Loucy (cell line): ENCODE measurements at regions not wholly inside any gene's neighbourhood (a gene's known extent, or its start where the extent isn't known, plus 50 kb on each side); places are given as distances from the start of the nearest gene placed in this dataset.

ENCODE experiments used
- H2AFZ ChIP-seq: fragments of 200-600 bp; sonication (generic); 2 replicates; pipeline ENCODE4 v1.6.0; 2016; ENCODE audit warnings: antibody characterized with exemption, mild to moderate bottlenecking, low read length, moderate library complexity
- H3F3A ChIP-seq: fragments of 200-600 bp; 2 replicates; pipeline ENCODE4 v1.6.0; 2016; ENCODE audit warnings: antibody characterized with exemption, low read depth, mild to moderate bottlenecking
- H3K27me3 ChIP-seq: fragments of 200-600 bp; sonication (generic); 2 replicates; pipeline ENCODE4 v1.6.1; 2014; ENCODE audit warnings: low read length, mild to moderate bottlenecking; ENCODE audit not compliant: insufficient read depth, poor library complexity, severe bottlenecking
- H3K36me3 ChIP-seq: fragments of 200-600 bp; sonication (generic); 2 replicates; pipeline ENCODE4 v1.6.1; 2016; ENCODE audit warnings: low read length; ENCODE audit not compliant: insufficient read depth
- H3K4me1 ChIP-seq: fragments of 200-600 bp; sonication (generic); 2 replicates; pipeline ENCODE4 v1.5.1; 2014; ENCODE audit warnings: low read length, mild to moderate bottlenecking; ENCODE audit not compliant: insufficient read depth, poor library complexity, severe bottlenecking
- H3K4me2 ChIP-seq: fragments of 200-600 bp; sonication (generic); 2 replicates; pipeline ENCODE4 v1.6.0; 2014; ENCODE audit warnings: antibody characterized with exemption, low read length, low read depth, mild to moderate bottlenecking; ENCODE audit not compliant: poor library complexity, severe bottlenecking
- H3K4me3 ChIP-seq: fragments of 200-600 bp; sonication (generic); 2 replicates; pipeline ENCODE4 v1.5.1; 2014; ENCODE audit warnings: low read length, mild to moderate bottlenecking, mixed read lengths; ENCODE audit not compliant: poor library complexity, severe bottlenecking
- H3K79me2 ChIP-seq: fragments of 200-600 bp; sonication (generic); 2 replicates; pipeline ENCODE4 v1.6.1; 2014; ENCODE audit warnings: low read length; ENCODE audit not compliant: insufficient read depth
- H3K9ac ChIP-seq: fragments of 200-600 bp; sonication (generic); 2 replicates; pipeline ENCODE4 v1.6.0; 2014; ENCODE audit warnings: mild to moderate bottlenecking, low read depth, low read length, moderate library complexity; ENCODE audit not compliant: poor library complexity, severe bottlenecking
- H3K9me2 ChIP-seq: fragments of 200-600 bp; sonication (generic); replicated peaks from 2 replicates; pipeline ENCODE4 v1.6.1; 2016; ENCODE audit warnings: low read depth, low read length, mixed read lengths
- H3K9me3 ChIP-seq: fragments of 200-600 bp; sonication (generic); 2 replicates; pipeline ENCODE4 v1.6.1; 2014; ENCODE audit warnings: mild to moderate bottlenecking, antibody characterized with exemption, low read length, low read depth; ENCODE audit not compliant: insufficient read depth
- H4K20me1 ChIP-seq: fragments of 200-600 bp; sonication (generic); 2 replicates; pipeline ENCODE4 v1.6.0; 2014; ENCODE audit warnings: antibody characterized with exemption, low read length, mild to moderate bottlenecking; ENCODE audit not compliant: insufficient read depth, poor library complexity, severe bottlenecking
- EZH2phosphoT487 ChIP-seq: fragments of 200-600 bp; IDR thresholded peaks from 2 replicates; pipeline ENCODE4 v1.6.1; 2018; ENCODE audit warnings: antibody characterized with exemption, mild to moderate bottlenecking, moderate library complexity, borderline replicate concordance
- TF ChIP-seq, protein P1 (sequence below): fragments of 200-600 bp; sonication (generic); conservative IDR thresholded peaks from 2 replicates; pipeline ENCODE4 v1.5.1; 2014; ENCODE audit warnings: mild to moderate bottlenecking, antibody characterized with exemption, low read length

DNA sequence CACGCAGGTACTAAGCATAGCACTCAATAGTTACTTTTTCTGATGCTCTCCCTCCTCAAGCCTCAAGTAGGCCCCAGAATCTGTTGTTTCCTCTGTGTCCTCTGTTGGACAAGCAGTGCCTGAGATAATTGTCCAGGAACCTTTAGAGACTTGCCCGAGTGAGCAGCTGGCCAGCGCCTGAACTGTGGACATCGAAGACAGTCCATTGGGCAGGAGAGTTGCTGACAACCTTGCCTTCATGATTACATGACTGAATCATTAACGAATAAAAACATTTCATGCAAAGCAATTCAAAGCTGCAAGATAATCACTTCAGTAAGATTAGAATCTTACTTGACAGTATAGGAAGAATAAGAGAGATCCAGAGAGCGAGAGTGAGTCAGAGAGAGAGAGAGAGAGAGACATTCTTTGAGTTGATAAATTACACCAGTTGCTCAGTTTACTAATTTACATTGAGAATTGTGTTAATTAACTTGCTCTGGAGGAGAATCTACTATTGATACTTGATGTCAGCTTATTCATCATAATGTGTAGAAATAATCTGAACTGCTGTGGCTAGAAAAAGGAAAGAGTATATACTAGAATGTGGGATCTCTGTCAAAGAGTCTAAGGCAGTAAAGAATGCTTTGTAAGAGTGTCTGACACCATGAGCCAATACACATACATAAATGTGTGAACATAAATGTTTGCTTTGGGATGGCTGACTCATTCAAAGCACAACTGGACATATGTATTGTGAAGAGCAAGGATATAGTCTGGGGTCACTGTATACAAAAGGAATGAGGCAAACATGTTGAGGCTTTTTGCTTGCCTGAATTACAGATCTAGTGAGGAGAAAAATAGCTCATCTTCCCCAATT, 216.0 kb downstream of the ZNF326 start:
- H3F3A ChIP-seq: no peaks in the 10 kb centered on the region
- H3K9ac ChIP-seq: no peak overlapping the region
- TF ChIP-seq, protein P1, sequence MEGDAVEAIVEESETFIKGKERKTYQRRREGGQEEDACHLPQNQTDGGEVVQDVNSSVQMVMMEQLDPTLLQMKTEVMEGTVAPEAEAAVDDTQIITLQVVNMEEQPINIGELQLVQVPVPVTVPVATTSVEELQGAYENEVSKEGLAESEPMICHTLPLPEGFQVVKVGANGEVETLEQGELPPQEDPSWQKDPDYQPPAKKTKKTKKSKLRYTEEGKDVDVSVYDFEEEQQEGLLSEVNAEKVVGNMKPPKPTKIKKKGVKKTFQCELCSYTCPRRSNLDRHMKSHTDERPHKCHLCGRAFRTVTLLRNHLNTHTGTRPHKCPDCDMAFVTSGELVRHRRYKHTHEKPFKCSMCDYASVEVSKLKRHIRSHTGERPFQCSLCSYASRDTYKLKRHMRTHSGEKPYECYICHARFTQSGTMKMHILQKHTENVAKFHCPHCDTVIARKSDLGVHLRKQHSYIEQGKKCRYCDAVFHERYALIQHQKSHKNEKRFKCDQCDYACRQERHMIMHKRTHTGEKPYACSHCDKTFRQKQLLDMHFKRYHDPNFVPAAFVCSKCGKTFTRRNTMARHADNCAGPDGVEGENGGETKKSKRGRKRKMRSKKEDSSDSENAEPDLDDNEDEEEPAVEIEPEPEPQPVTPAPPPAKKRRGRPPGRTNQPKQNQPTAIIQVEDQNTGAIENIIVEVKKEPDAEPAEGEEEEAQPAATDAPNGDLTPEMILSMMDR: no peak
- no peak for TF ChIP-seq EZH2phosphoT487
- H3K4me3 ChIP-seq: no peak overlapping the region
- H3K36me3 ChIP-seq: no peaks in the 10 kb centered on the region
- no peak overlapping the region for H3K4me2 ChIP-seq
- H3K9me3 ChIP-seq: no peaks in the 10 kb centered on the region
- H3K27me3 ChIP-seq: no peaks in the 10 kb centered on the region
- no peaks in the 10 kb centered on the region for H3K4me1 ChIP-seq
- H2AFZ ChIP-seq: no peak overlapping the region
- no peaks in the 10 kb centered on the region for H4K20me1 ChIP-seq
- H3K9me2 ChIP-seq: no peaks in the 10 kb centered on the region
- H3K79me2 ChIP-seq: no peaks in the 10 kb centered on the region

DNA sequence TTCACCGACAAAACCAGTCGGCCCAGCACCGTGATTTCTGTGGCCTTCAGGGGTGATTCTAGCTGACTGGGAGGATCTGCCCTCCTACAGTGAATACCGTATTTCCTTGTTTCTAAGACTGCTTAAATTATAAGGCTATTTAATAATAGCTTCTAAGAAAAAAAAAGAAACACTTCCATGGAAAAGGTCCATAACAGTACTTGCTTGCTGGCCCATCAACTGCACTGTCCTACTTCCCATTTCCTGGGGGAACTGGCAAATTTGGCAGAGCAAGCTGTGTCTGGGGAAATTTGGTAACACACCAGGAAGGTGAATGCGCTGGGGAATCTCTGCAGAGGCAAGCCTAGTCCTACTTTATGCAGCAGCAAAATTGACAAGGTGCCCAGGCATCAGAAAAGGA, 214.0 kb downstream of the ZNF326 start:
- Histone ChIP-seq H3K4me2 (no peak overlapping the region), H4K20me1 (no peaks in the 10 kb centered on the region), H3F3A (no peaks in the 10 kb centered on the region), H2AFZ (no peak overlapping the region), H3K4me1 (no peaks in the 10 kb centered on the region), H3K9ac (no peak overlapping the region), H3K79me2 (no peaks in the 10 kb centered on the region), H3K9me3 (no peaks in the 10 kb centered on the region), H3K4me3 (no peak overlapping the region), H3K9me2 (no peaks in the 10 kb centered on the region), H3K27me3 (no peaks in the 10 kb centered on the region), H3K36me3 (no peaks in the 10 kb centered on the region)
- TF ChIP-seq, protein P1: no peak
- TF ChIP-seq EZH2phosphoT487: no peak

DNA sequence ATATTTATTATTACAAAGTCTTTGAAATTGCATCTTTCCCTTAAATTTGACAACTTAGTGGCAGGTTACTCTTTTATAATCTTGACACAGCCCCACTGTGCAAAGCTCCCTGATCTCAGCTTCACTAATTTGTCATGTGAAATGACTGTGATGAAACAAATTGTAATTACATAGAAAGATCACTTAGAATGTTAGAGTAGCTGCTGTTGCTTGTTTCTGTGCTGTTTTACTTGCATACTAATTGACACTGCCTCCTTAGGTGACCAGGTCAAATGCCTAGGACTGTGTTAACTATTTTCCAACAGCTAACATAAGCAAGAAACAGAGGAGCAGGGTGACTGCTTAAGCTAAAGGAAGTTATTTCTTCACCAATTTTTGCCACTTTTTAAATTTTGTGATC, 211.3 kb downstream of the ZNF326 start:
- no peaks in the 10 kb centered on the region for H3K36me3 ChIP-seq
- TF ChIP-seq, protein P1: no peak
- no peak for TF ChIP-seq EZH2phosphoT487
- no peaks in the 10 kb centered on the region for H4K20me1 ChIP-seq
- no peak overlapping the region for H3K9ac ChIP-seq
- no peaks in the 10 kb centered on the region for H3F3A ChIP-seq
- no peaks in the 10 kb centered on the region for H3K4me1 ChIP-seq
- H3K4me3 ChIP-seq: no peak overlapping the region
- H2AFZ ChIP-seq: no peak overlapping the region
- no peaks in the 10 kb centered on the region for H3K9me2 ChIP-seq
- H3K79me2 ChIP-seq: no peaks in the 10 kb centered on the region
- no peaks in the 10 kb centered on the region for H3K27me3 ChIP-seq
- H3K4me2 ChIP-seq: no peak overlapping the region
- no peaks in the 10 kb centered on the region for H3K9me3 ChIP-seq
